Epithelial cell of prostate (primary cell): ENCODE measurements at regions not wholly inside any gene's neighbourhood (a gene's known extent, or its start where the extent isn't known, plus 50 kb on each side); places are given as distances from the start of the nearest gene placed in this dataset.

ENCODE experiments used
- DNase-seq: peaks from one replicate; pipeline ENCODE4 v3.0.0-alpha.2; 2011; ENCODE audit warnings: low read depth, low spot score
- H3K27ac ChIP-seq: fragments of 450-650 bp; 2 replicates; pipeline ENCODE4 v1.5.1; 2017; ENCODE audit warnings: mild to moderate bottlenecking

GRCh38 chr16:63553980-63554379, 1517.7 kb upstream of the CDH8 start:
- DNase-seq = no peak
- no peak overlapping the region for H3K27ac ChIP-seq

GRCh38 chr16:63539276-63539675, 1503.0 kb upstream of the CDH8 start:
- DNase-seq = no peak
- H3K27ac ChIP-seq = no peak overlapping the region

GRCh38 chr16:63530974-63531373, 1494.7 kb upstream of the CDH8 start:
- DNase-seq = no peak
- H3K27ac ChIP-seq = no peak overlapping the region

- DNase-seq = no peak
- no peak overlapping the region for H3K27ac ChIP-seq
These were observed 1494.0 kb upstream of the CDH8 start for GRCh38 chr16:63530208-63530607.

GRCh38 chr16:63527404-63527803, 1491.2 kb upstream of the CDH8 start:
- no peak overlapping the region for H3K27ac ChIP-seq
- no peak for DNase-seq

GRCh38 chr16:63516394-63516793, 1480.2 kb upstream of the CDH8 start:
- H3K27ac ChIP-seq = no peak overlapping the region
- DNase-seq = no peak

- no peak for DNase-seq
- H3K27ac ChIP-seq = no peak overlapping the region
These were observed 1476.7 kb upstream of the CDH8 start for GRCh38 chr16:63512910-63513309.

GRCh38 chr16:63497408-63497807, 1461.2 kb upstream of the CDH8 start:
- H3K27ac ChIP-seq = no peak overlapping the region
- no peak for DNase-seq

GRCh38 chr16:63496282-63496681, 1460.0 kb upstream of the CDH8 start:
- H3K27ac ChIP-seq = no peak overlapping the region
- no peak for DNase-seq

GRCh38 chr16:63488955-63489354, 1452.7 kb upstream of the CDH8 start:
- no peak overlapping the region for H3K27ac ChIP-seq
- no peak for DNase-seq

- peak overlapping the region; percentile 4 for H3K27ac ChIP-seq
These were observed 1444.8 kb upstream of the CDH8 start for GRCh38 chr16:63481060-63481459.

GRCh38 chr16:63473725-63474124, 1437.5 kb upstream of the CDH8 start:
- no peak overlapping the region for H3K27ac ChIP-seq

More at GRCh38 chr16:63481060-63481459, 1444.8 kb upstream of the CDH8 start:
- no peak for DNase-seq

GRCh38 chr16:63467513-63467912, 1431.3 kb upstream of the CDH8 start:
- no peak for DNase-seq
- H3K27ac ChIP-seq = no peak overlapping the region

More at GRCh38 chr16:63473725-63474124, 1437.5 kb upstream of the CDH8 start:
- no peak for DNase-seq

- no peak overlapping the region for H3K27ac ChIP-seq
These were observed 1426.1 kb upstream of the CDH8 start for GRCh38 chr16:63462316-63462715.

GRCh38 chr16:63461248-63461841, 1425.1 kb upstream of the CDH8 start:
- no peak overlapping the region for H3K27ac ChIP-seq
- DNase-seq = no peak

More at GRCh38 chr16:63462316-63462715, 1426.1 kb upstream of the CDH8 start:
- DNase-seq = no peak

GRCh38 chr16:63458846-63459245, 1422.6 kb upstream of the CDH8 start:
- no peak for DNase-seq
- H3K27ac ChIP-seq = no peak overlapping the region

- H3K27ac ChIP-seq = no peak overlapping the region
- DNase-seq = no peak
These were observed 1421.6 kb upstream of the CDH8 start for GRCh38 chr16:63457869-63458268.

- H3K27ac ChIP-seq = no peak overlapping the region
- no peak for DNase-seq
These were observed 1417.0 kb upstream of the CDH8 start for GRCh38 chr16:63453261-63453660.

- no peak overlapping the region for H3K27ac ChIP-seq
- DNase-seq = no peak
These were observed 1410.9 kb upstream of the CDH8 start for GRCh38 chr16:63447121-63447520.

- H3K27ac ChIP-seq = no peak overlapping the region
- no peak for DNase-seq
These were observed 1406.0 kb upstream of the CDH8 start for GRCh38 chr16:63442246-63442645.

GRCh38 chr16:63426275-63426870, 1390.1 kb upstream of the CDH8 start:
- no peak for DNase-seq
- H3K27ac ChIP-seq = no peak overlapping the region

- no peak for DNase-seq
- no peak overlapping the region for H3K27ac ChIP-seq
These were observed 1386.5 kb upstream of the CDH8 start for GRCh38 chr16:63422715-63423114.
